ENCODE measurements at regions not wholly inside any gene's neighbourhood (a gene's known extent, or its start where the extent isn't known, plus 50 kb on each side); places are given as distances from the start of the nearest gene placed in this dataset.

DNA sequence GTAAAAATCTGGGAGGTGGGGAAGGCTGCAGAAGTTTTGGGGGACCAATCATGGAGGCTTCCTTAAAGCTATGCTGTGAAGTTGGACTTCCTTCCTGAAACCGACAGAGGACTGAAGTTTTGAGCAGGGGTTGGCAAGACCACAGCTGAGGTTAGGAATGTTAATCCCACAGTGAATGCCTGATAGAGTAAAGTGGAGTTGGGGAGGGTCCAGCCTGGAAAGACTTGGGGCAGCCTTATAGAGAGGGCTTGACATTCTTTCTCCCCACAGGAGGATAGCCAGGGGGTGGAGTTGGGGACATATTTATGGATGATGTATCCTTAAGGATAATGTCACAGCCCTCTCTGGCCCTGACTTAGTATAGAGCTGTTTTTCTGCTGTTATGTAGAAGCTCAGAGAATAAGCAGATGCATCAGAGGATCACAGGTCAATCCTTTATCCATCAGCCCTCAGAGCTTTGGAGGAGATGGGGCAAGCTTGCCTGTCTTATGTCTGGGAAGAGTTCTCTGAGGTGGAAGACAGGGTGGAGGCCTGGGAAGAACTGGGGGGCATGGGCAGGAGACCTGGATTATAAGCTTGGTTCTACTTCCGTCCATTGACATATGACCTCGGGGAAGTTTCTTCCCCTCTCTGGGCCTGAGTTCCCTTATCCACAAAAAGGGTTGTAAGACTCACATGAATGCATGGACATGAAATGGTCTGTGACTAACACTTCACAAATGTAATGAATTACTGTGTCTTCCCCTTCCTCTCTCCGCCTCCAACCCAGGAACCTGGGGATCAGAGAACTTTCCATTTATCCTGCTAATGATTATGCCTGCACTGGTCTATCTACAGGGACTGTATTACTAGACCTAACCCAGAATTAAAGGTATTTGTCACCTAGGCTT, 317.8 kb downstream of the MIAT start:
- DNase-seq: no peak

DNA sequence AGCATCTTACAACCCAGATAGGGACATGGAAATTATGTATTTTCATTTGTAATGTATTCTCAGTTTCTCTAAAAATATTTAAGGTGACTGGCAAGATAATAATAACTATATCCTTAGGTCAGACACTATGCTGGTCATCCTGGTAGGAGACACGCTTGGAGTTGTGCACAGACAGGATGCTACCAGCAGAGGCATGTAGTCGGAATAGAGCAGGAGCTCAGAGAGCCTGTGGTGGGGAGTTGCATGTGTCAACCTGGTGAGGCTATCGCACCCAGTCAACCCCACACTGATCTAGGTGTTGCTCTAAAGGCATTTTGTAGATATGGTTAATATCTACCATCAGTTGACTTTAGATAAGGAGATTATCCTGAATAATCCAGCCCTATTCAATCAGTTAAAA, 318.5 kb downstream of the MIAT start:
- DNase-seq: no peak

DNA sequence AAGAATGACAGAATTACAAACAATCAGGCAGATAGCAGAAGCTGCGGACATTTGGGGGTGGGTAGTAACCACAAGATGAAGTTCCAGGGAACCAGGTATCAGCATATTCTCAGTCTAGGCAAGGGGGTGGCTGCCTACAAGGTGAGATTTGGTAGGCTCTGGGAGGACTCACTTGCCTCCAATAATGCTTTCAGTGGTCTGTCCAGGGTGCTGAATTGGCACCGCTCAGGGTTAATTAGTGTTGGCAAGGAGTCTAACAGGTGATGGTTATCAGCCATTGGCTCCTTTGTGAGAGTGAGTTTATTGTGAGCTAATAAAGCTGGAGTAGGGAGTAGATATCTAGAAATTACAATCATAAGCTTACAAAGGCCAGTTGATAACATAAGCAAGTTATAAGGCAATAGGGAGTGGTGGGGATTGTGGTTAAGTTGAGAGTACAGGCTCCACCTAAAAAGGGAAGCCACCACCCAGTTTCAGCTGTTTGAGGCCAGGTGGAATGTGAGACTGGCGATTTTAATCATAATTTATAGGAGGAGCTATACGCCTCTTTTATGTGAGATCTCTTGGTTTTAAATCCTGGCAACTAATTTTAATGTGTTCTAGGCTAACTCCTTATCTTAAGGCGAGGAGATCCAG, 320.5 kb downstream of the MIAT start:
- no peak for DNase-seq

DNA sequence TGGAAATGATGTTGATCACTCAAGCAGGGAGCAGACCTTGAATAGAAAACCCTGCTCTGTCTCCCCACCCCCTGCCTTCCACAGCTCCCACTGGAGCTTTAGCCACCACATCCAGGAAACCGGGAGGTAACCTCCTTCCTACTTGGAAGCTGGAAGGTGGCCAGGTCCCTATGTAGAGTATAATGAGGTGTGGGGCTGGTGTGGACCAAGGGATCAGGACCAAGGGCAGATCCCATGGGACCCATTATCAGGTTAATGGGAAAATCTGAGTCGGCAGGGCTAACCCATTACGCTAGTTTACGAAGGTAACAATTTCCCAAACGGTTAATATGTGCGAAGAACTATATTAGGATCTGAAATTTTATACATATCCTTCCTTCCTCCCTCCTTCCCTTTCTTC, 321.9 kb downstream of the MIAT start:
- no peak for DNase-seq

DNA sequence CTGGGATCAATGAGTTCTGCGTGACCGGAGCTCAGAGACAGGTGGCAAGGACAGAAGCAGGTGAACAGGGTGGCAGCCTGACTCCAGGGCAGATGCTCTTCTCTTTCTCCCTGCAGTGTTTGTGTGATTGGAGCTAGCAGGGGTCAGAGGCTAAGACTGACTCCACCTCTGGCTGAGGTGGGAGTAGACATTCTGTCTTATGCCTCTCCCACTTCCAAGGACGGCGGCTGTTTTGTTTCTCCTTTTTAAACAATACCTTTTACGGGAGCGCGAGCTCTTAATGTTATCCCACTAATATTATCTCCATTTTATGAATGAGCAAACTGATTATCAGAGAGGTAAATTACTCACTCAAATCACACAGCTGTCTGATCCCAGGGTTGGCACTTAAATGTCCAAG, 323.7 kb downstream of the MIAT start:
- no peak for DNase-seq

DNA sequence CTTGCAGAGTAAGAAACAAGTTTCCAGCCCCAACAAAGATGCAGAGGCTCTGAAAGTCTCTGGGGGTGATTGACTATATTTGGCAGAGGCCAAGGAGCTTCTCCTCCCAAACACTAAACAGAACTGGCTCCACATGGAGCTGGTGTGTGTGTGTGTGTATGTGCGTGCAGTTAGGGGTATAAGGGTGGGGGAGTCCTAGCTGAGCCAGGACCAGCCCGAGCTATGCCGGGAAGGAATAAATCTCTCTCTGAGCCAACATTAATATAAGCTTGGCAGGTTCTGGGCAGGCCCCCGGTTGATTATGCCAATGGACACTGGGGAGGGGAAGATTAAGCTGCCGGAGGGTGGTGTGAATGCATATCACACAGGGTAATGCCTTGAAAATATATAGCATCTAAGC, 324.2 kb downstream of the MIAT start:
- DNase-seq: no peak

DNA sequence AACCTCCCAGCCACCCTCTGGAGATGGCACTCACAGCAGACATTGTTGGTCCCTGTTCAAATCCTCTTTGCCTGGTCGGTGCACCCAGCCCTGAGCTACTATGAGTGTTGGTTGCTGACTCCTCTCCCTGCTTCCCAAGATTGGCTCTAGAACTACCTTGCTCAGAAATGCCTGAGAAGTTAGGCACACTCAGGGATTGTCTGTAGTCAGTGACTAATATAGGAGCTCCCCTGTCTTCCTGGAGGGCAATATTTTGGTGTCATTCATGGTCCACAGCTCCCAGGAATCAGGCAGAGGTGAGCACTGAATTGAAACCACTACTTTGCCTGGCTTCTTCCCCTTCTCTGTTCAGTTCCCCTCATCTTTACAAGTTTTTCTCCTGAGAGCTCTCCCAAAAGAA, 325.9 kb downstream of the MIAT start:
- DNase-seq: no peak

DNA sequence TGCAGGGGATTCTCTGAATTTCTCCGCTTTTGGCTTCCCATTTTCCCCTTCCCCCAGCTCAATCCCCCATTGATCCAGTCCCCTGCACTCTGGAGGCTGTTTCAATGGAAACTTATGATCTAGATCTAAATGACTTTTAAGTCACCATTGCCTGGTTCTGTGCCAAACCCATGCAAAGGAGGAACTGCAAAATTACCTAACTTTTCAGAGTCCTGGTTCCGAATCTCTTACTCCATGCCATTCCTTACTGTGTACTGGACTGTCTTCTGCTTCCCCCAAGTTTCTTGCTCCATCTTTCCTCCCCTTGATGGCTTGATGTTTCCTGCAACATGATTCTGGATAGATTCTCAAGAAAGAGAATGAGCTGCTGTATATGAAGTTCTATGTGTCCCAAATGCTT, 327.8 kb downstream of the MIAT start:
- DNase-seq: no peak

DNA sequence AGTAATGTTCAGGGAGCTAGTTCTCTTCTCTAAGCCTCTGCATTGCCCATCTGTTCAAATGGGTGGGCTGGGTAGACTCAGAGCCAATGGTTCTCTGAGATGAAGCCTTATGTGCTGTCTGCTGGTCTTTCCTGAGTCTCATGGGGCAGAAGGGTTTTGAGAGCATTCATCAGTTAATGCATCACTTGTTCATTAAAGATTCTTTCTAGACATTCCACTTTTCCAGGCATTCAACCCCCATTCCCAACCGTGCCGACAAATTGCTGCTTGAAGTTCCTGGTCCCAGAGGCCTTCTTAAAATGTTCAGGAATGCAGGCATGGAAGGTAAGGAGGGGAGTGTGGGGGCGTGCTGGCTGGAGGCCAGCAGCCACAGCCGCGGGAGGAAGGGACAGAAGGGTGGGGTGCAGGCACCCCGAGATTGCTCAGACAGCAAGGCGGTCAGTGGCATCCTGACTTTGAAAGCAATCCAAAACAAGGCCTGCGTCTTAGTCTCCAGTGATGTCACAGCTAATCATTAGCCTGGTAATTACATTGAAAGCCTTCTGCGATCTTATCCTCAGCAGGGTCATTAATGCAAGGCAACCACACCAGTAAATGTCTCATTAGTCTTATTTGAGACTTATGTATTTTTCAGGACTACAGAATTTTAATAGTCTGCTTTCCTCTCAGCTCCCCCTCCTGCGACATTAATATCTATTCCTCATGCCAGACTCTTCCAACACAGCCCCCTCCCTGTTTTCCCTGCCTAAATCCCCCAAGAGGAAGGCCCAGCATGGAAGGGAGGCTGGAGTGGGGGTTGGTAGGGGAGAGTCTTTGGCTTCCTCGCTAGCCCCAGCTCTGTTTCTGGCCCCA, 328.8 kb downstream of the MIAT start:
- no peak for DNase-seq

DNA sequence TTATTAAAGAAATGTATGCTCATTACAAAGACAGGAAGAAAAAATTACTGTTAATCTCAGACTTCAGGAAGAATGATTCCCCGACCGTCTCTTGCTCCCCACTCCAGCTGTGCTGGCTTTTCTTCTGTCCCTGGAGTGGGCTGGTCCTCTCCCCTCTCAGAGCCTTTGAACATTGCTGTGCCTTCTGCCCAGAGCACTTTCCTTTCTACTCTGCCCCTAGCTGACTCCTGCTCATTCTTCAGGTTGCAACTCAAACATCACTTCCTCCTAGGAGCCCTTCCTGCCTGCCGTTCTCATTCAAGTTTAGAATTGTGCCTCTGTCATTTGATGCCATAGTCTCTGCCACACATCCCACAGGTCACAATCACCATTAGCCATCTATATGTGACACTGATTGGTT, 329.5 kb downstream of the MIAT start:
- DNase-seq: no peak

DNA sequence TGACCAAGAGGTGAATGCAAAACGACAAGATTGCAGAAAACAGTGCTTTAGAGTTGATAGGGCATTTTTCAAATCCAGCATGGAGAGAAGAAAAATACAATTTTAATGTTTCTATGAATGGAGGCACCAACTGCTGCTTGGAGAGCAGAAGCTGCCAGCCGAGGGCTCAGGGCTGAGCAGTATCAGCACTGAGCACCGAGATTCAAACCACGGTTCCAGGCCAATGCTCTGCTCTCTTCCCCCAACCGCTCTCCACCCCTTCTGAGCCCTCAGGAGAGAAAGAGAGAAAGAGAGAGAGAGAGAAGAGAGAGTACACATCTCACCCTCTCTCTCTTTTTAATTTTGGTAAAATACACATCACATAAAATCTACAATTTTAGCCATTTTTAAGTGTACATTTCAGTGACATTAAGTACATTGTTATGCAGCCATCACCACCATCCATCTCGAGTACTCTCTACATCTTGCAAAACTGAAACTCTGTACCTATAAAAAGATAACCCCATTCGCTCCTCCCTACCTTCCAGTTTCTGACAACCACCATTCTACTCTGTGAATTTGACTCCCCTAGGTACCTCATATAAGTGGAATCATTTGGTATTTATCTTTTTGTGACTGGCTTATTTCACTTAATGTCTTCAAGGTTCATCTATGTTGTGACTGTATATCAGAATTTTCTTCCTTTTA, 333.3 kb downstream of the MIAT start:
- DNase-seq: no peak

DNA sequence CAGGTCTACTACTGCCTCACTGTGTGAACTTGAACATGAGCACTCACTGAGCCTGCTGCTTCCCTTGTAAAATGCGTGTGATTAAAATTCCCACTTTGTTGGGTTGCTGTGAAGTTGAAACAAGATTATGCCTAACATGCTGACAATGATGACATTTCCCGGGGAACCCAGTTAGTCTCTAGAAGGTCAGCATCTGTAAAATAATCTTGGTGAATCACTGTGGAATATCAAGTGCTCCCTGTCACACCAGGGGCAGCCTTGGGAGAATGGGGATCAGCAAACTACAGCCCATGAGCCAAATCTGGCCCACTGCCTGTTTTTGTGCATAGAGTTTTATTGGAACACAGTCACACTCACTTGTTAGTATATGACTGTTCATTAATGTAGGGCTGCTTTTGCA, 335.2 kb downstream of the MIAT start:
- DNase-seq: no peak

DNA sequence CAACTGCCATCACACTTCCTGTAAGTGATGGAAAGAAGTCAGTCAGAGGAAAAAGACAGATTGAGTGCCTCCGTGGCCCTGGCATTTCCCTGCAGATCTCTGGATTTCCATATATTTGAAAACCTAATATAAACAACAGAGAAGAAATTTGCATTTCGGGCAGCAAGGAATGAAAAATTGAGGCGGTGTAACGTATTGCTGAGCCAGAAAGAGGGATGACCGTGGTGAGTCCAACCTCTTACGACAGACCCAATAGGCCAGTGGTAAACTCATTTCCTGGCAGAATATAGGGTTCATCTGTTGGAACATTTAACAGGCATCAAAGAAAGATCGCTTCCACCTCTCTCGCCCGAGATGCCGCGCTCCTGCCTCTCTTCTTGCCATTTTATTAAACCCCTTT, 336.5 kb downstream of the MIAT start:
- no peak for DNase-seq

DNA sequence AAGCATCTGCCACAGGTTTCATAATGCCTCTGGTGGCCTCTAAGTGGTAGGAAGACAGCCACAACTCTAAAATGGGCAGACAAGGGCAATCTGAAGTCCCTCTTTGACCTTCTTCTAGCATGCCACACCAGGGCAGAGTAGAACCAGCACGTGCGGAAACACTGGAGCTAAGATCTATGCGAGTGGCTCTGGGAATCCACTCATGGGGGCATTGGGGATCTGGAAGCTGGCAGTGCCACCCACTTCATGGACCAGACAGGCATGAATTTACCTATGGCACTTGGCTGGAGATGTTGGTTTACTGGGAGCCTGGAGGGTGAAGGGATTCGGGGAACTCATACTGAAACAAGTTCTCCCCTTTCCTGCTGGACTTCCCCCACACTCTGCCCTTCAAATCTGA, 337.4 kb downstream of the MIAT start:
- DNase-seq: no peak

DNA sequence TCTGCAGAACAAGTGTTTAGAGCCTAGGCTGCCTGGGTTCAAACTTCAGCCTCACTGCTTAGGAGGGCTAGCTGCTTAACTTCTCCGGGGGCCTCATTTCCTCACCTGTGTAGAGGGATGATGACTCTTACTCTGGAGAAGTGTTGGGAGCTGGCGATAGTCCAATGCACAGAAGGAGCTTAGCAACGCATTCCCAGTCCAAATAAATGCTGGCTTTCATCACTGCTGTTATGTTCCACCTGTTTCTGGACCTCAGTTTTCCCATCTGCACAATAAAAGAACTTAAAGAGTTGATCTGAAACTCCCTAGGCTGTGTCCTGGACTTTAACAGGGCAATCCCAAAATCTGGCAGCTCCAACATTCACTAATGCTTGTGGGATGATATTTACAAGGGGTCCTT, 337.8 kb downstream of the MIAT start:
- DNase-seq: no peak

DNA sequence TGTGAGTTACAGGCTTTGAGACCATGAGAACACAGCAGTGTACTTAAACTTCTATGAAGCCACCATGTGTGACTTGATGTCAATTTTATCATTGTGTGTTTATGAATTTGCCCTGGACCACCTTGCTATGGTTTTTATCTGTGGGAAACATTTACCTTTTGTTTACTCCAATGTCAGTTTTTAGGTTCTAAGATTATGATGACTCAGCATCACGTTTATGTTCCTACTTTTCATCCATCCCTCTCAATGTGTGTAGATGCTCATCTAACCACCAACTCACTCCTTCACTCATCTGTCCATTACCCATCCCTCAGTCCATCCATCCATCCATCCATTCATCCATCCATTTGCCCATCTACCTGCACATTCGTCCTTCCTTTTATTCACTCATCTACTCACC, 338.8 kb downstream of the MIAT start:
- DNase-seq: no peak

DNA sequence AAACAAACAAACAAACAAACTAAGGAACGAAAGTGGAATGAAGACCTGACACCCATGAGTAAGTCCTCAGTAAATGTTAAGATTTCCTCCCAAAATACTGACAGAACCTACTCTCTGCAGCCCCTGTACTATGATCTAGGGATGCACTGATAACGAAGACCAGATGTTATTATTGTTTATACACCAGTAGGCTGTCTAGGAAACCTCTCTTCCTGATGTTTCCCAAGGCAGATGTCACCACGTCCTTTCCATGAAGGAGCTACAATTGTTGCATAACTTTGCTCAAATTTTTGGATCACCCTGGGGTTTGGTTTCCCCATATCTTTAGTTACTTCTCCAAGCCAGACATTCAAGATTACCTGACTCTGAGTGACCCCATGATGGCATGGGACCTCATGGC, 340.7 kb downstream of the MIAT start:
- DNase-seq: no peak

DNA sequence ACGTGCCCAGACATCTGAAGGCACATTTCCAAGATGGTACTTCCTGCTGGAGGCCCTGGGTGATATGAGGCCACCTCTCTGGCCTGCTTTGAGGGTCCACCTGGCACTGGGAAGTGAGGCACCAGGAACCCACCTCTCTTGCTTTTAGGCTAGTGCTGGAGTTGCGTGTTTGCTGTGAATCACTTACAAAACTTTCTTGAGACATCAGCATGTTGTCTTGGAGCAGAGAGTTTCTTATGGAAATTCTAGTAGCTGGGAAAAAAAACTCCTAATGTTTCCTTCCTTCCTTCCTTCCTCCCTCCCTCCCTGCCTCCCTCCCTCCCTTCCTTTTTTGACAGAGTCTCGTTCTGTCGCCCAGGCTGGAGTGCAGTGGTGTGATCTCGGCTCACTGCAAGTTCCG, 341.3 kb downstream of the MIAT start:
- no peak for DNase-seq

DNA sequence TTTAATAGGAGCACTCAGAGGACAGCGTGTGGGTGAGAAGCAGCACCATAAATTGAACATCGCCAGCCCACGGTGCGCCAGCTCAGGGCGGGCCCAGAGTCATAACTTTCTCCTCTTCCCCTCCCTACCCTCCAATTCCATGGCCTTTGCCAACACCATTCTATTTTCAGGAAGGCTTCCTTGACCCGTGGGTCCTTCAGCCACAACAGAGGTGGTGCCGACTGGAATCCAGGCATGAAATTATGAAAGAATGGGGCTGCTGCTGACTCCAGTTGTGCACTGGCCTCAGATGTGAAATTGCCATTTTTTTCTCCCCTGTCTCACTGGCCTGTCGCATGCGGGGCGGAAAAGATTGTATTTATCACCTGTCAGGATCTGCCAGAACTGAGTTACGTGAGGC, 345.9 kb downstream of the MIAT start:
- no peak for DNase-seq

DNA sequence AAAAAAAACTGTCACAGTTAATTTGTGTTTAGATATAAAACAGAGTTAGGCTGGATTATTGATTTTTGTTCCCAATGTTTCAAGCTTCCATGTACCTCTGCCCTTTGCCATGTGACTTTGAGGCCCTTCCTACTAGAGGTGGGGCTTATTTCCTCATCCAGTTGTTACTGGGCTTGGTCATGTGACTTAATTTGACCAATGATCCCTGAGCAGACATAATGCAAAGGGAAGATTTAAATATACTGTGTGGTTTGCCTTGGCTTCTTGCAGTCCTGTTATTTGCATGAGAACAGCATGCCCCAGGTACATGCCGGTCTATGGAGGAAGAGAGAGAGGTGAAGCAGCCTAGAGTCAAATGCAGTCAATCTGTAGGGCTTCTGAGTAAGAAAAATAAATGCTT, 347.0 kb downstream of the MIAT start:
- DNase-seq: no peak

DNA sequence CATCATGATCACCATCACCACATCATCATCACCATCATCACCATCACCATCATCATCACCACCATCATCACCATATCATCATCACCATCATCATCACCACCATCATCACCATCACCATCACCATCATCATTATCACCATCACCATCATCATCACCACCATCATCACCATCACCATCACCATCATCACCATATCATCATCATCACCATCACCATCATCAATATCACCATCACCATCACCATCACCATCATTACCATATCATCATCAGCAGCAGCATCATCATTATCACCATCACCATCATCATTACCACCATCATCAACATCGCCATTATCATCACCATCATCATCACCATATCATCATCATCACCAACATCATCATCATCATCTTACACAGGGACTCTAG, 351.1 kb downstream of the MIAT start:
- no peak for DNase-seq

DNA sequence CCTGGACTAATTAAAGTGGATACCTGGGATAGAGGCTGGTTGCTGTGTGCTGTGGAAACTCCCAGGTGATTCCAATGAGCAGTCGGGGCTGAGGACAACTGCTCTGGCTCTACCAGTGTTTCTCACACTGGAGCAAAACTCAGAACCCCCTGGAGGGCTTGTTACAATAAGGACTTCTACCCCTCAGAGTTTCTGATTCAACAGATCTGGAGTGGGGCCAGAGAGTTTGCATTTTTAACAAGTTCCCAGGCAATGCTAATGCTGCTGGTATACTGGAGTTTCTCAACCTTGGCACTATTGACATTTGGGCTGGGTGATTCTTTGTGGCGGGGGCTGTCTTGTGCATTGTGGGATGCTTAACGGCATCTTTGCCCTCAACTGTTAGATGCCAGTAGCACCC, 353.7 kb downstream of the MIAT start:
- no peak for DNase-seq

DNA sequence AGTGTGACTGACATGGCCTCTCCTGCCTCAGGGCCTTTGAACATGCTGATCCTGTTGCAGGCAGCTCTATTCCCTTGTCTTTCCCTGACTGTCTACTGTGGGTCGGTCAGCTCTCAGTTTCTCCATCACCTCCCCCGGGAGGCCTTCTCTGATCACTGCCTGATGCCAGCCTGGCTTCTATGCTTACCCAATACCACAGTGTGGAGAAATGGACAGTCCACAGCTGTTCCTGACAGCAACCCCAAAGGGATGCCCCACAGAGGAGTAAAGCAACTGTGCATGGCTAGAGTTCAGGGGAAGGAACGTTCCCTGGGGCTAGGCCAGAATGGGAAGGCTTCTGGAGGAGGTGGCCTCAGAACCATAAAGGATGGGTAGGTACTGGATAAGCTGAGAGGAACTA, 354.3 kb downstream of the MIAT start:
- no peak for DNase-seq

All from stimulated activated CD4-positive, alpha-beta T cell treated with anti-CD3 and anti-CD28 coated beads, Interleukin-1b, Interleukin-23, amount 100 ng/mL, for 48 hours (primary cell).